ENCODE measurements at regions not wholly inside any gene's neighbourhood (a gene's known extent, or its start where the extent isn't known, plus 50 kb on each side); places are given as distances from the start of the nearest gene placed in this dataset.

- intact Hi-C loops (cut with DNase I) = no loop called here
- H3K4me3 ChIP-seq = no peak overlapping the region
- H3K27me3 ChIP-seq = no peaks in the 10 kb centered on the region
- no peak for DNase-seq
- H3K4me1 ChIP-seq (replicated peaks in 1 of 2) = no peaks in the 10 kb centered on the region
- no peak for TF ChIP-seq POLR2A (IDR thresholded peaks at IDR 0.05)
- TF ChIP-seq CTCF (IDR thresholded peaks at IDR 0.05) = no peak
- no peak overlapping the region for H3K27ac ChIP-seq
- 62 to 70% (median 66%) methylated on average over 5 of the region's 5 CpGs for WGBS, 4 donors
- no peaks in the 10 kb centered on the region for H3K36me3 ChIP-seq (replicated peaks in 1 of 2)
- no peaks in the 10 kb centered on the region for H3K9me3 ChIP-seq (replicated peaks in 1 of 3)
Observed at GRCh38 chr4:14659286-14659685, 343.0 kb upstream of the CPEB2 start.

- H3K27ac ChIP-seq = no peak overlapping the region
- intact Hi-C loops (cut with DNase I) = no loop called here
- no peaks in the 10 kb centered on the region for H3K27me3 ChIP-seq
- DNase-seq = no peak
- H3K9me3 ChIP-seq (replicated peaks in 1 of 3) = no peaks in the 10 kb centered on the region
- TF ChIP-seq POLR2A (IDR thresholded peaks at IDR 0.05) (no peak), CTCF (IDR thresholded peaks at IDR 0.05) (no peak)
- H3K4me3 ChIP-seq = no peak overlapping the region
- no peaks in the 10 kb centered on the region for H3K36me3 ChIP-seq (replicated peaks in 1 of 2)
- no peaks in the 10 kb centered on the region for H3K4me1 ChIP-seq (replicated peaks in 1 of 2)
- WGBS, 4 donors = 34 to 67% (median 63%) methylated on average over 2 of the region's 2 CpGs
Observed at GRCh38 chr4:14667624-14668151, 334.6 kb upstream of the CPEB2 start.

- 23 to 74% (median 55%) methylated on average over 1 of the region's 1 CpG for WGBS, 4 donors
- Histone ChIP-seq H3K27ac (no peak overlapping the region), H3K36me3 (replicated peaks in 1 of 2) (no peaks in the 10 kb centered on the region), H3K4me3 (no peak overlapping the region), H3K9me3 (replicated peaks in 1 of 3) (no peaks in the 10 kb centered on the region), H3K27me3 (no peaks in the 10 kb centered on the region), H3K4me1 (replicated peaks in 1 of 2) (no peaks in the 10 kb centered on the region)
- DNase-seq = no peak
- intact Hi-C loops (cut with DNase I) = no loop called here
- no peak for TF ChIP-seq CTCF (IDR thresholded peaks at IDR 0.05)
- TF ChIP-seq POLR2A (IDR thresholded peaks at IDR 0.05) = no peak
Observed at GRCh38 chr4:14668296-14668695, 334.0 kb upstream of the CPEB2 start.

GRCh38 chr4:14669371-14669770 lies 332.9 kb upstream of the CPEB2 start:
- intact Hi-C loops (cut with DNase I) = no loop called here
- Histone ChIP-seq H3K36me3 (replicated peaks in 1 of 2) (no peaks in the 10 kb centered on the region), H3K27me3 (no peaks in the 10 kb centered on the region), H3K4me3 (no peak overlapping the region), H3K9me3 (replicated peaks in 1 of 3) (no peaks in the 10 kb centered on the region), H3K27ac (no peak overlapping the region), H3K4me1 (replicated peaks in 1 of 2) (no peaks in the 10 kb centered on the region)
- 73 to 87% (median 80%) methylated on average over 5 of the region's 5 CpGs for WGBS, 4 donors
- TF ChIP-seq POLR2A (IDR thresholded peaks at IDR 0.05) (no peak), CTCF (IDR thresholded peaks at IDR 0.05) (no peak)
- peak in 1 of 7 donors; percentile 55 for DNase-seq

All from adrenal gland (tissue), 9 donors.